Fibroblast of mammary gland (primary cell): ENCODE measurements at regions not wholly inside any gene's neighbourhood (a gene's known extent, or its start where the extent isn't known, plus 50 kb on each side); places are given as distances from the start of the nearest gene placed in this dataset.
A peak's percentile ranks its signal among the peaks of the same experiment; 100 is the strongest.

ENCODE experiments used
- DNase-seq: peaks from one replicate; pipeline ENCODE4 v3.0.0-alpha.2; 2010; ENCODE audit warnings: low read depth
- H3K4me3 ChIP-seq: 2 replicates; pipeline ENCODE4 v1.5.1; 2011; ENCODE audit warnings: low read depth, mild to moderate bottlenecking, low read length, moderate library complexity; ENCODE audit not compliant: control insufficient read depth
- TF ChIP-seq, protein P1 (sequence below): conservative IDR thresholded peaks from 2 replicates; pipeline ENCODE4 v1.5.1; 2011; ENCODE audit warnings: low read depth, low read length, inconsistent platforms; ENCODE audit not compliant: control insufficient read depth, insufficient read depth

DNA sequence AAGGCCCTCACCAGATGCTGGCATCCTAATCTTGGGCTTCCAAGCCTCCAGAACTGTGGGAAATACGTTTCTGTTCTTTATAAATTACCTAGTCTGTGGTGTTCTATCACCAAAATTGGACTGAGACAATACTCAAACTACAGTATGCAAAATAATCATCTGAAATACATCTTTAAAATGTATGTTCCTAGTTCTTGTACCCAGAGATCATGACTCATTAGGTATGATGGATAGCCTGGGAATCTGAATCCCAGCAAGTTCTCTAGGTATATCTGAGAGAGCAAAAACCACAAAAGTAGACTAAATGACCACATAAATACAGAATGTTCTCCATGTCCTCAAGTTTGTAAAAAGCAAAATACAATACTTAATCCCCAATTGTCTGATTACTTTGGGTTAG lies 166.3 kb downstream of the YIPF5 start:
- peak; percentile 91 for DNase-seq
- TF ChIP-seq, protein P1, sequence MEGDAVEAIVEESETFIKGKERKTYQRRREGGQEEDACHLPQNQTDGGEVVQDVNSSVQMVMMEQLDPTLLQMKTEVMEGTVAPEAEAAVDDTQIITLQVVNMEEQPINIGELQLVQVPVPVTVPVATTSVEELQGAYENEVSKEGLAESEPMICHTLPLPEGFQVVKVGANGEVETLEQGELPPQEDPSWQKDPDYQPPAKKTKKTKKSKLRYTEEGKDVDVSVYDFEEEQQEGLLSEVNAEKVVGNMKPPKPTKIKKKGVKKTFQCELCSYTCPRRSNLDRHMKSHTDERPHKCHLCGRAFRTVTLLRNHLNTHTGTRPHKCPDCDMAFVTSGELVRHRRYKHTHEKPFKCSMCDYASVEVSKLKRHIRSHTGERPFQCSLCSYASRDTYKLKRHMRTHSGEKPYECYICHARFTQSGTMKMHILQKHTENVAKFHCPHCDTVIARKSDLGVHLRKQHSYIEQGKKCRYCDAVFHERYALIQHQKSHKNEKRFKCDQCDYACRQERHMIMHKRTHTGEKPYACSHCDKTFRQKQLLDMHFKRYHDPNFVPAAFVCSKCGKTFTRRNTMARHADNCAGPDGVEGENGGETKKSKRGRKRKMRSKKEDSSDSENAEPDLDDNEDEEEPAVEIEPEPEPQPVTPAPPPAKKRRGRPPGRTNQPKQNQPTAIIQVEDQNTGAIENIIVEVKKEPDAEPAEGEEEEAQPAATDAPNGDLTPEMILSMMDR = no peak
- H3K4me3 ChIP-seq = no peak overlapping the region

DNA sequence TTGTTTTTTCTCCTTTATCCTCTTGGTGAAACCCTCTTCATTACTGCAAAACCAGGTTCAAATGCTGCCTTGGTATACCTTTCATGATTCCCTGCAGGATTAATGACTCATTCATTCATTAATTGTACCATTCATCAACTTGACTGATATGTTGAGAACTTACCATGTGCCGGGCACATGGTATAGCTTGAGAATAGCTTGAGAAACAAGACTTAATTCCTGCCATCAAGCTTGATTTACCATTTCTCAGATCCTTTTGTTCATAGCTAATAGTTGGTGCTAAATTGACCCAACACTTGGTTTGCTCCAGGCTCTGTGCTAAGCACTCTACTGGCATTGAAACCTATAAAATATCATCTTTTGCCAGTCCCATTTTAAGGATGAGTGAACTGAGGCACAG lies 165.7 kb downstream of the YIPF5 start:
- no peak overlapping the region for H3K4me3 ChIP-seq
- DNase-seq = peak; percentile 52
- TF ChIP-seq, protein P1 = no peak

DNA sequence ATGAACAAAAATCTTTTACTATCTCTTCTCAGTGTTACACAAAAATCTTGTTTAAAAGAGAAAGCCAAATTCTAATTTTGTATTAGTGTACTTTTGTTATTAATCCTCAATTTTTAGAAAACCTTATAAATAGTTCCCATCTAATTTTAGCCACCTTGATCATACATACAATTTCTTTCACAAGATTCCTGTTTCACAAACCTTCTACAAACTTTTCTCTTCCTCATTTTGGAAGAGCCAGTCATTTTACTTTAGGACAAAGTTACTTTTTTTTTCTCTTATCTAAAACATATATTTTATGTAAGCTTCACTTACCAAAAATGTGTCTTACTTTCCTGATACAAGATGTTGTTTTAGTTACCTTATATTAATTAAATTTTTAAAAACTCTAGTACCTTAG lies 161.3 kb downstream of the YIPF5 start:
- no peak for DNase-seq
- H3K4me3 ChIP-seq = no peak overlapping the region
- TF ChIP-seq, protein P1 = no peak

DNA sequence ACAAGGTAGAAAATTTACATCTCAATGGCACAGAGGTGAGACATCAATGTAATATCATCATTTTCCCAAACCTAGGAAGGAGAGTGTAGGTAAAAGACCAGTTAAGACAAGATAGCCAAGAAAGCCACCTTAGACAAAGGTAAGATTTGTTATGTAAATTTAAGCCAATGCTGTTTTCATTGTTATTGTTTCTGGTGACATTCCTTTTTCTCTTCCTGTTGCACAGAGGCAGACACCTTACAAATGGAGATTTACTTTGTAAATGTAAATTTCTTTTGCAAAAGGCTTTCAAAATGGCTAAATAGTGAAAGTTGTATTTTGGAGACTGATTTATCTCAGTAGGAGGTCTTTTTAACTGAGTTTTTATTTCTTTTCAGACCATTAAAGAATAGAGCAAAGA lies 159.1 kb downstream of the YIPF5 start:
- TF ChIP-seq, protein P1 = no peak
- DNase-seq = no peak
- no peak overlapping the region for H3K4me3 ChIP-seq

DNA sequence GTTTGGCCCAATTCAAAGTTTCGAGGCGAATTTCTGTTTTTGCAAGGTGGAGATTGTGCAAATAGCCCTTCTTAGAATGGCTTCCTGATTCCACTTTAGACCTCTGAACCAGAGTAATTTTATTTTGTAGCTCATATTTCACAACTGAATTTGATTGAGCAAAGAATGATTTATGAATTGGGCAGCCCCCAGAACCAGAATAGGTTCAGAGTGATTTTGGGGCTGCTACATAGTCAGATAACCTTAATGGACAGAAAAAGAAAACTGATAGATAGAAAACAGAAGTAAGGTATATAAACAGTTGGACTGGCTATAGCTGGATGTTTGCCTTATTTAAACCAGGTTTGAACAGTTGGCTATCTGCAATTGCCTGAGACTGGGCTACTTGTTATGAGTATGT lies 156.6 kb downstream of the YIPF5 start:
- TF ChIP-seq, protein P1 = no peak
- no peak overlapping the region for H3K4me3 ChIP-seq
- DNase-seq = no peak

DNA sequence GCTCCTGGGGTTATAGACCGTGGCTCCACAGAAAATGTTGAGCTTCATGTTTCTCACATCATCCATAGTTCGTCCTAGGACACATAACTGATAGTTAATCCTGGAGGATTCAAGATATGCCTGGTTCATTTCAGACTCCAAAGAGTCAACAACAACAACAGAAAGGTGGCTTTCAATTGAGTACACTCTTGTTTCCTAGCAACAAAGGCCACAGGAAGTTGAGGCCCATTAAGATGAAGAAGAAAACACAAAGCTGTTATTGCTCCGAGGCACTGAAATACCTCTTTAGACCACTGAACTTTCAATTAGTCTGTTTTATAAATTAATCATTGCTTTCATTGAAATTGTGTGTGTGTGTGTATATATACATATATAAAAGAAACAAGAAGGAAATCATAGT lies 154.5 kb downstream of the YIPF5 start:
- DNase-seq = no peak
- TF ChIP-seq, protein P1 = no peak
- no peak overlapping the region for H3K4me3 ChIP-seq

DNA sequence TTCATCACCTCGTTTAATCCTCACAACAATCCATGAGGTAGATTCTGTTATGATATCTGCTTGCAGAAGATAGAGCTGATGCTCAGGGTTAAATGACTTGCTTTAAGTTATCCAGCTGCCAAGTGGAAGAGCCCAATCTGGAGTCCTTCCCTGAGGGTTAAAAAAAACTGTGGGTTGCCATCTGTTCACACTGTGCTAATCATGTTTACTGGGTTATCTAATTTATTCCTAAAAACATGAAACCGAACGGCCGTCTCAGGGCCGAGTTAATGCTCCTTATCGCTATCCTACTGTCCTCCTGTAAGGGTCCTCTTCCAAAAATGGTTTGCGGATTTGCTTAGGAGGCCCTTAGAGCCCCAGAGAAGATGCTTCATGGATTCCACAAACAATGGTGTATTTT lies 153.3 kb downstream of the YIPF5 start:
- DNase-seq = no peak
- TF ChIP-seq, protein P1 = no peak
- H3K4me3 ChIP-seq = no peak overlapping the region
